ENCODE measurements at regions not wholly inside any gene's neighbourhood (a gene's known extent, or its start where the extent isn't known, plus 50 kb on each side); places are given as distances from the start of the nearest gene placed in this dataset.
"Not testable (repeated sequence)": the region's sequence is repeated elsewhere in the genome, so short reads cannot be mapped to it uniquely, and the experiment has no call there.

- no peak for DNase-seq
Observed at GRCh38 chr10:28186887-28187578, 115.8 kb downstream of the MPP7 start.

GRCh38 chr10:28186461-28186860 is 116.4 kb downstream of the MPP7 start:
- DNase-seq: no peak

- no peak for DNase-seq
Observed at GRCh38 chr10:28184810-28185209, 118.1 kb downstream of the MPP7 start.

- no peak for DNase-seq
Observed at GRCh38 chr10:28181478-28182096, 121.3 kb downstream of the MPP7 start.

- no peak for DNase-seq
Observed at GRCh38 chr10:28180654-28181053, 122.2 kb downstream of the MPP7 start.

- DNase-seq: no peak
Observed at GRCh38 chr10:28179743-28180099, 123.1 kb downstream of the MPP7 start.

GRCh38 chr10:28179006-28179742 is 123.7 kb downstream of the MPP7 start:
- no peak for DNase-seq

GRCh38 chr10:28177944-28178637 is 124.8 kb downstream of the MPP7 start:
- peak; percentile 65 for DNase-seq

GRCh38 chr10:28176498-28176897 is 126.4 kb downstream of the MPP7 start:
- not testable (repeated sequence) for DNase-seq

GRCh38 chr10:28172223-28172610 is 130.6 kb downstream of the MPP7 start:
- DNase-seq: no peak

GRCh38 chr10:28171468-28172222 is 131.2 kb downstream of the MPP7 start:
- DNase-seq: no peak

- no peak for DNase-seq
Observed at GRCh38 chr10:28169525-28169924, 133.3 kb downstream of the MPP7 start.

GRCh38 chr10:28160866-28161405 is 141.9 kb downstream of the MPP7 start:
- no peak for DNase-seq

- no peak for DNase-seq
Observed at GRCh38 chr10:28157379-28157778, 145.5 kb downstream of the MPP7 start.

- DNase-seq: no peak
Observed at GRCh38 chr10:28155726-28156125, 147.1 kb downstream of the MPP7 start.

- DNase-seq: no peak
Observed at GRCh38 chr10:28151636-28152035, 151.2 kb downstream of the MPP7 start.

GRCh38 chr10:28149746-28150145 is 150.9 kb upstream of the ODAD2 start:
- no peak for DNase-seq

- no peak for DNase-seq
Observed at GRCh38 chr10:28147706-28148105, 148.8 kb upstream of the ODAD2 start.

- DNase-seq: no peak
Observed at GRCh38 chr10:28139138-28139537, 140.3 kb upstream of the ODAD2 start.

GRCh38 chr10:28137907-28138880 is 139.3 kb upstream of the ODAD2 start:
- DNase-seq: no peak

- no peak for DNase-seq
Observed at GRCh38 chr10:28135258-28135657, 136.4 kb upstream of the ODAD2 start.

Data from activated CD8-positive, alpha-beta memory T cell treated with anti-CD3 and anti-CD28 coated beads for 24 hours (primary cell).